Endothelial cell of umbilical vein (primary cell): ENCODE measurements at regions not wholly inside any gene's neighbourhood (a gene's known extent, or its start where the extent isn't known, plus 50 kb on each side); places are given as distances from the start of the nearest gene placed in this dataset.

ENCODE experiments used
- EZH2 ChIP-seq: IDR thresholded peaks from 2 replicates; pipeline ENCODE4 v1.6.1; 2012; ENCODE audit warnings: borderline replicate concordance, low read depth, mild to moderate bottlenecking, moderate library complexity, low read length, inconsistent platforms; ENCODE audit not compliant: severe bottlenecking
- FOS ChIP-seq: IDR thresholded peaks from 2 replicates; pipeline ENCODE4 v1.6.1; 2011; ENCODE audit warnings: mild to moderate bottlenecking, low read length, moderate library complexity, borderline replicate concordance; ENCODE audit not compliant: insufficient read depth
- GATA2 ChIP-seq: IDR thresholded peaks from 2 replicates; pipeline ENCODE4 v1.7.0; 2011; ENCODE audit warnings: low read depth, mild to moderate bottlenecking, moderate library complexity, mixed read lengths, low read length; ENCODE audit not compliant: insufficient read length, insufficient read depth
- JUN ChIP-seq: IDR thresholded peaks from 2 replicates; pipeline ENCODE4 v1.6.1; 2011; ENCODE audit warnings: borderline replicate concordance, low read depth; ENCODE audit not compliant: insufficient read length, insufficient read depth
- MYC ChIP-seq: IDR thresholded peaks from one replicate; pipeline ENCODE4 v1.6.1; 2011; ENCODE audit warnings: mild to moderate bottlenecking, low read depth, low read length
- POLR2A ChIP-seq: IDR thresholded peaks from 2 replicates; pipeline ENCODE4 v1.6.1; 2012; ENCODE audit warnings: low read depth, mild to moderate bottlenecking, control low read depth, low read length
- POLR2AphosphoS5 ChIP-seq: IDR thresholded peaks from 2 replicates; pipeline ENCODE4 v1.6.1; 2012; ENCODE audit warnings: low read depth, mild to moderate bottlenecking, control low read depth, low read length, moderate library complexity; ENCODE audit not compliant: insufficient read depth
- TF ChIP-seq, protein P1 (sequence below): IDR thresholded peaks from 2 replicates; pipeline ENCODE4 v1.6.1; 2011; ENCODE audit not compliant: insufficient read depth, insufficient read length
- TF ChIP-seq, protein P2 (sequence below), 2 donors: IDR thresholded peaks; 1 replicate in 1 of 2; 2 replicates in 1 of 2; pipeline ENCODE4 v1.5.1; 2011; ENCODE audit warnings: low read length in 2 of 2, mild to moderate bottlenecking in 2 of 2, moderate library complexity in 2 of 2, control low read depth in 1 of 2, inconsistent platforms in 1 of 2, low read depth in 1 of 2; ENCODE audit not compliant: insufficient read depth in 1 of 2; ENCODE audit errors: extremely low read depth in 1 of 2

DNA sequence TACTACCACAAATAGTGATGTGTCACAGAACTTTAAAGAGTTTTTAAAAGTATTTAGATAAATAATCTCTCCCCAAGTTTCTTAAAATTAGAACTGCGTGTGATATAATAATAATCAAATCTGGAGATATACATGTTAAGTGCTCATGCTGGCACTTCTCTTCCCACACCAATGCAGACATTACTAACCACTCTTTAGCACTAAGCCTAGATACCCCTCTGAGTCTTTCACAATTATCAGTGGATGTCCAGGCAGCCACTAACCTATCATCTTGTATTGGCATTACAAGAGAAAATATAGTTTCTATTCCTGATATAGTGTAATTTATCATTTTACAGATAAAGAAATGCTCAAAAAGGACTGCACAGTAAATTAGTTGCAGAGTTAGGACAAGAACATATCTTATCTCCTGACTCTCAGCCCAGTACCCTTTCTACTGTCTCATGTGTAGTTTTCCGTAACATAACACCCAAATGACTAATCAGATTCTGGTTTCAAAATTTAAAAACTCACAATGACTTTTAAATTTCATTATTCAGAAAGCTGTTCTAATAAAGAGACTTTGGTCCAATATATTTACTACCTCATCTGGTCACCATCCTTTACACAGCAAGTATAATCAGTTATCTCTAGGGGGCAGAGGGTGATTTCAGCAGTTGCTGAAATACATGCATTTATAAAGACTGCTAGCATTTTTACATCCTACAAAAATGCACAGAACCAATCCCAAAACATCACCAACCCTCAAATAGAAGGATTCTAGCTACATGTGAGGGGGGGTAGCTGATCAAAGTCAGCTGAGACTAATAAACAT lies 215.5 kb upstream of the MCHR2 start:
- TF ChIP-seq, protein P1, sequence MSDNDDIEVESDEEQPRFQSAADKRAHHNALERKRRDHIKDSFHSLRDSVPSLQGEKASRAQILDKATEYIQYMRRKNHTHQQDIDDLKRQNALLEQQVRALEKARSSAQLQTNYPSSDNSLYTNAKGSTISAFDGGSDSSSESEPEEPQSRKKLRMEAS: no peak
- TF ChIP-seq POLR2AphosphoS5 (no peak), GATA2 (no peak), POLR2A (no peak), JUN (no peak), MYC (no peak), EZH2 (no peak), FOS (no peak)
- TF ChIP-seq, protein P2, sequence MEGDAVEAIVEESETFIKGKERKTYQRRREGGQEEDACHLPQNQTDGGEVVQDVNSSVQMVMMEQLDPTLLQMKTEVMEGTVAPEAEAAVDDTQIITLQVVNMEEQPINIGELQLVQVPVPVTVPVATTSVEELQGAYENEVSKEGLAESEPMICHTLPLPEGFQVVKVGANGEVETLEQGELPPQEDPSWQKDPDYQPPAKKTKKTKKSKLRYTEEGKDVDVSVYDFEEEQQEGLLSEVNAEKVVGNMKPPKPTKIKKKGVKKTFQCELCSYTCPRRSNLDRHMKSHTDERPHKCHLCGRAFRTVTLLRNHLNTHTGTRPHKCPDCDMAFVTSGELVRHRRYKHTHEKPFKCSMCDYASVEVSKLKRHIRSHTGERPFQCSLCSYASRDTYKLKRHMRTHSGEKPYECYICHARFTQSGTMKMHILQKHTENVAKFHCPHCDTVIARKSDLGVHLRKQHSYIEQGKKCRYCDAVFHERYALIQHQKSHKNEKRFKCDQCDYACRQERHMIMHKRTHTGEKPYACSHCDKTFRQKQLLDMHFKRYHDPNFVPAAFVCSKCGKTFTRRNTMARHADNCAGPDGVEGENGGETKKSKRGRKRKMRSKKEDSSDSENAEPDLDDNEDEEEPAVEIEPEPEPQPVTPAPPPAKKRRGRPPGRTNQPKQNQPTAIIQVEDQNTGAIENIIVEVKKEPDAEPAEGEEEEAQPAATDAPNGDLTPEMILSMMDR (IDR thresholded peaks at IDR 0.05; ENCODE audit: extremely low read depth in 1 of 2, insufficient read depth in 1 of 2, low read depth in 1 of 2, low read length in 2 of 2): no peak
